Vagina (tissue), 2 donors: ENCODE measurements at regions not wholly inside any gene's neighbourhood (a gene's known extent, or its start where the extent isn't known, plus 50 kb on each side); places are given as distances from the start of the nearest gene placed in this dataset.

Experiments
- CTCF ChIP-seq, 3 experiments: fragments of 450-650 bp in 2 of 3; fragments of 200-600 bp in 1 of 3; sonication (generic) in 1 of 3; IDR thresholded peaks; one replicate each; pipeline ENCODE4 v1.5.1; 2017 to 2019; ENCODE audit warnings: antibody characterized with exemption in 3 of 3, mild to moderate bottlenecking in 2 of 3, moderate library complexity in 2 of 3
- POLR2A ChIP-seq, 2 donors: fragments of 450-650 bp; IDR thresholded peaks; one replicate each; pipeline ENCODE4 v1.6.1; 2017; ENCODE audit warnings: antibody characterized with exemption in 2 of 2, mild to moderate bottlenecking in 2 of 2, moderate library complexity in 2 of 2

GRCh38 chr12:29880987-29881386 lies 97.2 kb upstream of the TMTC1 start:
- TF ChIP-seq POLR2A (IDR thresholded peaks at IDR 0.05): no peak
- TF ChIP-seq CTCF (IDR thresholded peaks at IDR 0.05): no peak
